Kidney epithelial cell (primary cell): ENCODE measurements at regions not wholly inside any gene's neighbourhood (a gene's known extent, or its start where the extent isn't known, plus 50 kb on each side); places are given as distances from the start of the nearest gene placed in this dataset.
"Not testable (repeated sequence)": the region's sequence is repeated elsewhere in the genome, so short reads cannot be mapped to it uniquely, and the experiment has no call there.

Source experiments
- DNase-seq: peaks from one replicate; pipeline ENCODE4 v3.0.0-alpha.2; 2010; ENCODE audit warnings: low read depth
- H3K27me3 ChIP-seq: 2 replicates; pipeline ENCODE4 v1.6.0; 2011; ENCODE audit warnings: low read length; ENCODE audit not compliant: control insufficient read depth, insufficient read depth
- H3K36me3 ChIP-seq: 2 replicates; pipeline ENCODE4 v1.5.1; 2011; ENCODE audit warnings: low read length; ENCODE audit not compliant: control insufficient read depth, insufficient read depth
- H3K4me3 ChIP-seq: 2 replicates; pipeline ENCODE4 v1.5.1; 2011; ENCODE audit warnings: low read depth, mild to moderate bottlenecking, control low read depth, low read length
- CTCF ChIP-seq: IDR thresholded peaks from 2 replicates; pipeline ENCODE4 v1.5.1; 2011; ENCODE audit warnings: mild to moderate bottlenecking, moderate library complexity, low read length, control low read depth, inconsistent platforms; ENCODE audit not compliant: insufficient read depth, poor library complexity, severe bottlenecking

- Histone ChIP-seq H3K4me3 (no peak overlapping the region), H3K27me3 (no peaks in the 10 kb centered on the region), H3K36me3 (no peaks in the 10 kb centered on the region)
- TF ChIP-seq CTCF, result no peak
- DNase-seq, result no peak
Observed at GRCh38 chr3:87101861-87102625, 111.1 kb upstream of the VGLL3 start.

GRCh38 chr3:87097733-87098132 is 106.8 kb upstream of the VGLL3 start:
- not testable (repeated sequence) for H3K36me3 ChIP-seq, DNase-seq, H3K27me3 ChIP-seq, H3K4me3 ChIP-seq

- Histone ChIP-seq H3K36me3 (no peaks in the 10 kb centered on the region), H3K27me3 (no peaks in the 10 kb centered on the region), H3K4me3 (no peak overlapping the region)
- TF ChIP-seq CTCF, result no peak
- no peak for DNase-seq
Observed at GRCh38 chr3:87090631-87091030, 99.7 kb upstream of the VGLL3 start.

GRCh38 chr3:87088993-87089841 is 98.3 kb upstream of the VGLL3 start:
- no peak for TF ChIP-seq CTCF
- Histone ChIP-seq H3K27me3 (no peaks in the 10 kb centered on the region), H3K36me3 (no peaks in the 10 kb centered on the region), H3K4me3 (peak overlapping the region; percentile 42)
- peak; percentile 16 for DNase-seq

- no peak for DNase-seq
Observed at GRCh38 chr3:87088430-87088992, 97.6 kb upstream of the VGLL3 start.

More at GRCh38 chr3:87088430-87088992, 97.6 kb upstream of the VGLL3 start:
- TF ChIP-seq CTCF, result no peak
- Histone ChIP-seq H3K4me3 (peak overlapping the region; percentile 42), H3K27me3 (no peaks in the 10 kb centered on the region), H3K36me3 (no peaks in the 10 kb centered on the region)
